HG03565 (cell line): ENCODE measurements at regions not wholly inside any gene's neighbourhood (a gene's known extent, or its start where the extent isn't known, plus 50 kb on each side); places are given as distances from the start of the nearest gene placed in this dataset.
"Not testable (repeated sequence)": the region's sequence is repeated elsewhere in the genome, so short reads cannot be mapped to it uniquely, and the experiment has no call there.

Source experiments
- ATAC-seq: cut with Tn5 transposase; IDR thresholded peaks from one replicate; pipeline ENCODE4 v1.9.1; 2021; ENCODE audit warnings: mild to moderate bottlenecking, moderate library complexity; ENCODE audit not compliant: unreplicated experiment

DNA sequence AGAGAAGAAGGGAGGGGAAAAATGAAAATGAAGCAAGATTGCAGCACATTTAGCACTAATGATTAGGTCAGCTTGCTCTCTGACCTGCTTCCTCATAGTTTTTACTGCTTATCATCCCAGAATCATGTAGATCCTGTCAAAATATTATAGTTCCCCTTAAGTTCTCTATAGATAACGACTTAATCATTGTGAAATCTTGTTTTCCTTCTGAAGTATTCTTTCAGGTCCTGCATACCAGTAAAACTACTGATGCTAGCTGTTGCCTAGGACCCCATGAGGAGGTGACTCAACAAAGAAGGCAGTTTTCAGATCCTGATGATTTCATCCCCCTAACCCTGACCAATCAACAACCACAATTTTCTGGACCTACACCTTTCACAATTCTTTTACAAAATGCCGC is 1131.7 kb downstream of the SLITRK5 start:
- no peak for ATAC-seq

DNA sequence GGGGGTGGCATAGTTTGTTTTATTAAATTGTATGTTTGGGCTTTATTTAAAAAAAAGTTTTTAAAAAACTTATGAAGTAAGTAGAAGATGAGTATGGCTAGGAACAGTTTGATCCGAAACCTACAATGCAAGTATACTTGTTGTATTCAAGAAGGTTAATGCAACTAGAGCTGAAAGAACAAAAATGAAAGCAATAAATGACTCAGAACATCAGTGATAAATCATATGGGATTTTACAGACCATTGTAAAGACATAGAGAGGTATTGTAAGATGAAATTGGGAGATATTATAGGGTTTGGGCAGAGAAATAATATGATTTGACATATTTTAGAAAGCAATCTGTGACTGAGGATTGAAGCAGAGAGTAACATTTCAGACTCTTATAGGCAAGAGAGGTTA is 1135.3 kb downstream of the SLITRK5 start:
- no peak for ATAC-seq

DNA sequence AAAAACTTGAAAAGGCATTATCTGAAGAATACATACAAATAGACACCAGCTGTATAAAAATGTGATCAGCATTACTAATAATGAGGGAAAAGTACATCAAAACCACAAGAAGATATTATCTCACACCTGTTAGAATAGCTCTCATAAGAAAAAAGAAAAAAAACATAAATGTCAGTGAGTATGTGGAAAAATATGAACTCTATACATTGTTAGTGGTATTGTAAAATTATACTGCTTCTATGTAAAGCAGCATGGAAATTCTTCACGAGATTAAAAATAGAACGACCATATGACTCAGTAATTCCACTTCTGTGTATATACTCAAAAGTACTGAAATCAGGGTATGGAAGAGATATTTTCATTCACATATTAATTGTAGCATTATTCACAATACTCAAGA is 1146.4 kb downstream of the SLITRK5 start:
- ATAC-seq = no peak

DNA sequence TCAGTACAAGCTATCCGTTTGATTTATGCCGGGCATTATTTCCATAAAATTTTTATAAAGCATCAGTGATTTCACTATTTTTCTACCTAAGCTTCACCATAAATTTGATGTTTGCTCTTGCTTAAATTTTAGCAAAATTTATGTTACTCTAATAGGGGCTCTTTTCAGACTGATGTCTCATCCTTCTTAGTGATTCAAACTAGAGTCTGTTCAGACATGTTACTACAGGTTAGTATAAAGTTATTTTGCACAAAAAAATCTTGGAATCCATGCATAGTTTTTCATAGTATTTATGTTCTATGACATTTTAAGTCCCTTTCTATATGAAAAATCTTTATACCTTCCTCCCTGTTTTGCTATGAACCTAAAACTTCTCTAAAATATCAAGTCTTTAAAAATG is 1151.9 kb downstream of the SLITRK5 start:
- ATAC-seq = no peak

DNA sequence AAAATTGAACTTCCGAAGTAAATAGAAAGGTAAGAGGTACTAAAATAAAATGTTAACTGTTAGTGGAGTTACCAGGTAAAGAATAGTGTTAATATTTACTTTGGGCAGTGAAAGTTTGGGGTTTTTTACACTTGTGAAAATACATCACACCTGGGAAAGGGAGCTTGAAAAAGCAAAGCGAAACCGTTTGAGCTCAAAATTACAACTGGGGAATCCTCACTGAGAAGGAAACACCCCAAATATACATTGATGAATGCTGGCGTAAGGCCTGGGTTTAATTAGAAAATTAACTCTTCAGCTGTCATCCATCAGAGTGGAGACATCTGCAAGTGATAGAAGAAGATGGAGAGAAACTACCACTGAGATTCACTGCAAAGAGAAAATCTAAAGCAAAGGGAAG is 1153.0 kb downstream of the SLITRK5 start:
- no peak for ATAC-seq

DNA sequence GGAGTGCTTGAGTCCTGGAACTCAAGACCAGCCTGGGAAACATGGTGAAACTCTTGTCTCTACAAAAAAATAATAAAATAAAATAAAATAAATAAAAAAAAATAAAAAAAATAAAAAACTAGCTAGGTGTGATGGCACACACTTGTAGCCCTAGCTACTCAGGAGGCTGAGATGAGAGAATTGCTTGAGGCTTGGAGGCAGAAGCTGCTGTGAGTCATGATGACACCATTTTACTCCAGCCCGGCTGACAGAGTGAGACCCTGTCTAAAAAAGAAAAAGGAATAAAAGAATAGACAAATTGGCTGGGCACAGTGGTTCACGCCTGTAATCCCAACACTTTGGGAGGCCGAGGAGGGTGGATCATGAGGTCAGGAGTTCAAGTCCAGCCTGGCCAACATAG is 1168.9 kb downstream of the SLITRK5 start:
- no peak for ATAC-seq

DNA sequence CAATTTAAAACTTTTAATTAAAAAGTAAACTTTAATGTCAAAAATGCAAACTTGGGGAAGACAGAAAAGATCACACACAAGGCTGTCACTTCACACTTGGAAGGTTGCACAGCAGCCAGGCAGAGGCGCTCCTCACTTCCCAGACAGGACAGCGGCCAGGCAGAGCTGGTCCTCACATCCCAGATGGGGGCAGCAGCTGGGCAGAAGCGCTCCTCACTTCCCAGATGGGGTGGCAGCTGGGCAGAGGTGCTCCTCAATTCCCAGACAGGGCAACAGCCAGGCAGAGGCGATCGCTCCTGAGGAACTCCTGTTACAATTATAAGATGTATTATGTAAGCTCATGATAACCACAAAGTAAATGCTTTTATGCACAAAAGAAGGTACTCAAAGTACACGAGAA is 1181.1 kb downstream of the SLITRK5 start:
- ATAC-seq = not testable (repeated sequence)

DNA sequence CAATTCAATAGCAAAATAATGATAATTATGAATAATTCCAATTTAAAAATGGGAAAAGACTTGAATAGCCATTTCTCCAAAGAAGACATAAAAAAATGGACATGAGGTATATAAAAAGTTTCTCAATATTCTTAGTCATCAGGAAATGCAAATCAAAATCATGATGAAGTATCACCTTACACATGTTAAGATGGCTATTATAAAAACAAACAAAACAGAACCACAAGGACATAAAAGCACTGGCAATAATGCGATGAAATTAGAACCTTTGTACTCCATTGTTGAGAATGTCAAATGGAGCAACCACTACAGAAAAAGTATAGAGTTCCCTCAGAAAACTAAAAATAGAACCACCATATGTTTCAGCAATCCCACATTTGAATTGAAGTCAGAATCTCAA is 1186.1 kb downstream of the SLITRK5 start:
- no peak for ATAC-seq

DNA sequence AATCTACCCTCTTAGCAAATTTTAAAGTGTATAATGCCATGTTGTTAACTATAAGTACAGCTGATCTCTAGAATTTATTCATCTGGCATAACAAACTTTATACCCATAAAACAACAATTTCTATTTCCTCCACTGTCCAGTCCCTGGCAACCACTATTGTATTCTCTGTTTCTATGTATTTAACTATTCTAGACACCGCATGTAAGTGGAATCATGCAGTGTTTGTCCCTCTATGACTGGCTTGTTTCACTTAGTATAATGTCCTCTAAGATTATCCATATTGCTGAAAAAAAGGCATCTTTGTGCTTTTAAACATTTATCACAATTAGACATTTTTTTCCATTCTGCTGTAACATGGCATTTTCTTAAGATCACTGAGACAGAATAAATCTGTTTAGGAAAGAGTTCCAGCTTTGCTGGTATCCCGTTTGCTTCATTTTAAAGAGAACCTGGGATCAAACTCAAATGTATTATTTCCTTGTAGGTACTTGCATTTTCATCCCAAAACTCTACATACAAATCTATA is 1191.0 kb downstream of the SLITRK5 start:
- no peak for ATAC-seq

DNA sequence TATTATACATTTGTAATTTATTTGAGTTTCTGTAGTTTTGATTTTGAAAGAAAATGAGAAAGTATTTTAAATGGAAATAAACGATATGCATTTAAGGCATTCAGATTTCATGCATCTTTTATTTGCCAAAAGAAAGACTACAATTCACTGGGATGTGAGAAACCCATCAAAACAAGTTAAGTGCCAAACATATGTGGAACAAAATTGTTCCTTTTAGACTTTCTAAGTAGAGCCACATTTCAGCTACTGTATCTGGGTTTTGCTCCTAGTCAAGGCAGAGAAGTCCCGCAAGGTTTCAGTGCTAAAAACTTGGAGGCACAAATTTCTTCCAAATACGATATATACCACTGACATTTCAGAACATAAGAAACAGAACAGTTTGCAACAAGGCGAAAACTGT is 1191.9 kb downstream of the SLITRK5 start:
- no peak for ATAC-seq

DNA sequence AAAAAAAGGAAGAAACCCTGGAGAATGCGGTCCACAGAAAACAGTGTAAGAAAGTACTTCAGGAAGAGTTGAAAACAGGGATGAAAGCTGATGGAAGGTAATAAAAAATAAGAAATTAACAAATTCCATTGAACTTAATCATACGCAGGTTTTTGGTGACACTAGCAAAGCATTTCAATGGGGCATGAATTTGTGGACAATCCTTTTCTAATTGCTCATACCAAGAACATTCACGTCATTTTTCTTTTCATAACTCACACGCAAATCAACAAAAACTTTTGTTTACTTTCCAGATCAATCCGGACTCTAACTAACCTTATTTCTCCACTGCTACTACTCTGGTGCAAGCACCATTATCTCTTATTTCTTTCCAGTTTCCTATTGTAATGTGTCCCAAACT is 1195.0 kb downstream of the SLITRK5 start:
- no peak for ATAC-seq

DNA sequence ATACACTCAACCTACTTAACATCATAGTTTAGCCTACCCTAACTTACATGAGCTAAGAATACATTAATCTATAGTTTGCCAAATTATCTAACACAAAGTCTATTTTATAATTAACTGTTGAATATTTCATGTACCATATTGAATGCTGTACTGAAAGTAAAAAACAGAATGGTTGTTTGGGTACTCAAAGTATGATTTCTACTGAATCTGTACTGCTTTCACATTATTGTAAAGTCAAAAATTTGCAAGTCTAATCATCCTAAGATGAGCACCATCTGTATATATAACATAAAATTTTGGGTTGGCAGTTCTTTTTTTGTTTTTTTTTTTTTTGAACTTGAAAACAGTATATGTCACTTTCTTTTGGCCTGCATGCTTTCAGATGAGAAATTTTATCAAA is 1212.6 kb downstream of the SLITRK5 start:
- ATAC-seq = no peak

DNA sequence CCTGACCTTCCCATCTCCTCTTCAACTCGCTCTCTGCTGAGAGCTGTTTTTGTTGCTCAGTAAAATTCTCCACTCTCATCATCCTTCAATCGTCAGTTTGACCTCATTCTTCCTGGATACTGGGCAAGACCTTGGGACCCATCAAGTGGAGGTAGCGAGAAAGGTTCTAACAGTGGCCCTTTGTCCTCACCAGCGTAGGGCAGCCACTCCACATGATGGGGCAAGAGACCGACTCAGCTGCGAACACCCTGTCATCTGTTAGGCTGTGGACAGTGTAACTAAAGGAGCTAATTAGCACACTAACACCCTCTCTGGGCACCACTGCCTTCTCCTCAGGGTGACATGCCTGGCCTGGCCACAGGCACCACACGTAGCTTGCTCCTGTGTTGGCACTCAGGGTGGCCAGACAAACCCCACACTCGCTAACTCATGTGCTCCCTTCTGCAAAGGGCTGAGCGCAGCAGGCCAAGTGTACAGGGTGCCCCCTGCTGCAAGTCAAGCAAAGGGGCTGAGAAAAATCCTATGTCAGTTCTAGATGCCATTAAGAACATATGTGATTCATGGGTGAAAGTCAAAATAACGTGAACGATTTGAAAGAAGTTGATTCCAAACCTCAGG is 1216.0 kb downstream of the SLITRK5 start:
- no peak for ATAC-seq

DNA sequence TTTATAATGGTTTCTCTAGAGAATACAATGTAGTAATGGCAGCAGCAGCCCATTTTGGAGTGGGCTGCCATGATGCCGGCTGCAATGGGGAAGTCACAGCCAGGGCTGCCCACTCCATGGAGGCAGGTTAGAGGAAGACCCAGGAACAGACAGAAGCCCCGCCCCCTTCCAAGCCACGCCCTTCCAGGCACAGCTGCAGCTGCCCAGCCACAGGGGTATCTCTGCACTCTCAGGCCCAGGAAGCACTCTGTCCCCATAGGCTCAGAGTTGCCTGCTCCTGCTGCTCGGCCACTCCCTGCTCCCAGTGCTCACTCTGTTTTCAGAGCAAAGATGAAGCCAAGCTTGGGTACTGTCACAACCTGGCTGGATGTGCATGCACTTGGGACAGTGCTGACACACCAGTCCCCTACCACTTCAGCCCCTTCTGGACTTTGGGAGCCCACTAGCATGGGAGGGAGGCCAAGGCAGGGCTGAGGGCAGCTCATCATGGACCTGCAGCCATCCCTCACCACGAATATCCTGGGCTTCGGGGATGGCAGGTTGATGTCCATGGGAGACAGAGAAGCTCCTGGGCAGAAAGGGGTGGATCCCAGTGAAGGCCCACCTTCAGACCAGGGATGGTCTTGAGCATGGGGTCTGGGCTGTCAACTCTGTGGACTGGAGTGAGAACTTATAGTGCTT is 1224.2 kb downstream of the SLITRK5 start:
- no peak for ATAC-seq

DNA sequence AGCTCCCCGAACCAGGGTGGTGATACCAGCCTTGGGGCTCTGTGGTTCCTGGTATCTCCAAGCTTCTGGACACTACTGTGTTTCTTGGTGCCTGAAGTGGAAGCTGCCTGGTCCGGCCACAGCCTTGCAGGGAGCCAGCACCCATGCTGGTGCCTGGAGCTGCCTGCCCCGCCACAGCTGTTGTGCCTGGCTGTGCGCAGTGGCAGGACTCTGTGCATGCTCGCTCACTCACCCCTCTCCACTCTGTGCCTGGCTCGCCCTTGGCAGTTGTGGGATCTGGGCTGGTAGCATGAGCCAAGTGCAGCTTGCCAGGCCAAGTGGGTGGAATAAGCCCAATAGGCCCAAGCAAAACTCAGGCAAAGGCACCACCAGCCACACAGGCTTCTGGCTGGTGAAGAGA is 1225.3 kb downstream of the SLITRK5 start:
- ATAC-seq = no peak

DNA sequence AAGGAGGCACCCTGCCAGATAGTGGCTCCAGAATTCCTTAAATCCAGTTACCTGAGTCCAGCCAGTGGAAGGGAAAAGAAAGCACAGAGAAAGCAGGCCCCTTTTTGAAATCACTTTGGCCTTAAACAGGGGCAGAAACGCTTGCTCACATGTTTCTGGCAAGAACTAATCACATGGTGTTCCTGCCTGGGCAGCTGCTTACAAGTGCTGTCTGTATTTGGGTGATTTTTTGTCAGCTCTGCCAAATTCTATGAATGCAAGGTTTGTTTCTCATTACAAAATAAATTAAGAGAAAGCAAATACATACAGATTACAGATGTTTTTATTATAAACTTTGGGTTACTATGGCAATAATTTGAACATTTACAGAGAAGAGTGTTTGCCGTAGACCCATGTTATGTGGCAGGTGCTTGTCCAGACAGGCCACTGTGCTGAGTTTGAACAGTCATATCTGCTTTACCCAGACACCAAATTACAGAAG is 1237.8 kb downstream of the SLITRK5 start:
- no peak for ATAC-seq

DNA sequence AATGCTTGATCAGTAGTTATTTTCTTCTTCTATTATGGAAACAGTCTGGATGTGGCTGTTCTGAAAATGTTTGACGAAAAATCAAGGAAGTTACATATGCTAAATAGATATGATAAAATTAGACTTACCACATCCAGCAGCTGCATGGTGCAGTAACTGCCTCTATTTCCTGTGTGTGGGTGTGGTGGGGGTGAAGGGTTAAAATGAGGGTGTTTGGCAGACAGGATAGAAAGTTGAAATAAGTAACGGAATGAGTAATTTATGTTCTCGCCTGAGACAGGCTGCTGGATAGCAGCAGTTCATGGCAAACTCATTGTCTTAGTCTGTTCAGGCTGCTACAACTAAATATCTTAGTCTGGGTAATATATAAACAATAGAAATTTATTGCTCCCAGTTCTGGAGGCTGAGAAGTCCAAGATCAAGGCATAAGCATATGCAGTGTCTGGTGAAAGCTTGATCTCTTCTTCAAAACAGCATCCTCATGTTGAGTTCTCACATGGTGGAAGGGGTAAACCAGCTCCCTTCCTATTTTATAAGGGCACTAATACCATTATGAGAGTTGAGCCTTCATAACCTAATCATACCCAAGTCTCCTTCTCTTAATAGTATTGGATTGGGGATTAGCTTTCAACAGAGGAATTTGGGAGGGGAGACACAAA is 1248.9 kb downstream of the SLITRK5 start:
- peak; percentile 93 for ATAC-seq

DNA sequence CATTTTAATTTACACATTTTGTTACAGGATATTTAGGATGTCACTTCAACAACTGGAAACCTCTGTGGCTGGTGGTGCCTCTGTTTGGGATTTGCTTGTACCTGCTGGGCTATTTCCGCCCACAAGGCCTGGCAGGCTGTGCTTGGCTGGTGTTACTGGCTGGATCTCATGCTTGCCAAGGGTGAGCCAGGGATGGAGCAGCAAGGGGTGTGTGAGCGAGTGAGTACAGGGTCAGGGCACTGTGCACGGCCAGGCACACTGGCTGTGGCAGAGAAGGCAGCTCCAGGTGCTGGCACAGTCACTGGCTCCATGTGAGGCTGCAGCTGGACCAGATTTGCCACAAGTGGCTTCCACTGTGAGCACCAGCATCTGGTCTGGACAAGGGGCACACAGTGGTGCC is 1254.8 kb downstream of the SLITRK5 start:
- ATAC-seq = no peak

DNA sequence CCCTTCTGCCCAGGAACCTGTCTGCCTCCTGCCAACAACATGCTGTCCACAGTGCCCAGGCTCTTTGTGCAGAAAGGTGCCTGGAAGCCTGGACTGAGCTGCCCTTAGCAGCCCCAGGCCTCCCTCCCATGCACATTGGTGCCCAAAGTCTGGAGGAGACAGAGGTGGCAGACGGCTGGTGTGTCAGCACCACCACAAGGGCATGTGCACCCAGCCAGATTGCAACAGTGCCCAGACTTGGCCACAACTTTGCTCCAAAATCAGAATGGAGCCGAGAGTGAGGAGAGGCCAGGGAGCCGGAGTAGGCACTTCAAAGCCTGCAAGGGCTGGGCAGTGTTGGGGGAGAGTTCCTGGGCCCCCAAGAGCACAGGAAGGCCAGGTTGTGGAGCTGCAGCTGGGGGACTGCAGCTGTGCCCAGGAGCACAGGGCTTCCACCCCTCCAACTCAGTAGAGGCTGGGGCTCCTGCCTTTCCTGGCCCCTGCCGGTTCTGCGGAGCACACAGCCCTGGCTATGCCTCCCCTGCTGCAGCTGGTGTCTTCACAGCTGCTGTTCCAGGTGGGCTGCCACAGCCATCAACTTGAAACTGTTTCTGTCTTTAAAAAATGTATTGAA is 1255.8 kb downstream of the SLITRK5 start:
- no peak for ATAC-seq

DNA sequence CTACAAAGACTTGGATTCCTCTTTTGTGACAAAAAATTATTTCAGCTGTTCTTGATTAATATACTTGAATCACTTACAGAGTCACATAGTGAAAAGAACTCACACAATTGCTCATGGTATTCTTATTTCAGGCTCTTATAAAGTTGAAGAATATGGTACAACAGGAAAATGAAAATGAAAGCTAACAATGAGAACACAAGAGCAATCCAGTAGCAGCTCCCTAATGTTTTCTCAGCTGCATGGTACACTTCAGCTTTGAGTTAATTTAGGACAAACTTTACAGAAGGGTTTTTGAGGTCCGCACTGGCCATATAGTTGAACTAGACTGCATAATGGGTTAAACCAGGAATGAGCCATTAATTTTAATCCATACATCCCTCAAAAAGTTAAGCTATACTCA is 1261.8 kb downstream of the SLITRK5 start:
- no peak for ATAC-seq

DNA sequence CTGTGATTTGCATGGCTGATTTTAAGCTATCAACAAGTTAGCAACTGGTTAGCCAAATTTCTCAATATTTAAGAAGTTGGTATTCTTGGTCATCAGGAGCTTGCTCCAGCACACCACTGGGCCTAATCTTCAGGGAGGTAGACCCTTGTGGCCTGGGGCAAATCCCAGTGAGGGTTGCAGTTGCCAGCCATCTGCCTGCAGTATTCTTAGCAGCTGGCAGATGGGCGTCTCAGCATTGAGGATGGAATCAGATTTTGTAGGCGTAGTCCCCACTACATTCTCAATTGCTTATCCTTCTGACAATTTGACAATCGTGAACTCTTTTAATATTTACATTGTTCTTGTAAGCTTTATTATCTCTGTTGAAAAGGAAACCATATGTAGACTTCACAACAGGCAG is 1266.2 kb downstream of the SLITRK5 start:
- ATAC-seq = no peak

DNA sequence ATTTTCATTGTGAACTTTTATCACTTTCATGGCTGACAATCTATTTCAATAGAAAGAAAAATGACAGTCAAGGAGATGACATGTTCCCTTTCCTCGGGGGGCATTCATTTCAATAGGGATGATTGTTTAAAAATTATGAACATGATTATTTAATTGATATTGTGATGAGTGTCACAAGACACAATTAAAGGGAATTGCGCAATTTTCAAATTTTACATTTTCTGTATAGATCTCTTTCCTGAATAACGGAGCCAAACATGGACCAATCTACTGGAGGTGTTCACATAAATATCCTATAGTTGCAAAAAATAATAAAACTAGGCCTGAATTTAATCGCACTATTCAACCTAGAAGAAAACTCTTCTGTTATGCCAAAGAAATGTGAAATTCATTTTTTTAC is 1274.6 kb downstream of the SLITRK5 start:
- ATAC-seq = no peak
